Endometrial microvascular endothelial cells (primary cell): ENCODE measurements at regions not wholly inside any gene's neighbourhood (a gene's known extent, or its start where the extent isn't known, plus 50 kb on each side); places are given as distances from the start of the nearest gene placed in this dataset.
"Not testable (repeated sequence)": the region's sequence is repeated elsewhere in the genome, so short reads cannot be mapped to it uniquely, and the experiment has no call there.

Experiments
- in situ Hi-C: cut with HindIII; loops from 2 replicates; pipeline ENCODE4 v1.10.0; 2017; ENCODE audit warnings: low sequenced_read_pairs, low pct_unique_long_range_greater_than_20kb; ENCODE audit errors: inconsistent ontology term

DNA sequence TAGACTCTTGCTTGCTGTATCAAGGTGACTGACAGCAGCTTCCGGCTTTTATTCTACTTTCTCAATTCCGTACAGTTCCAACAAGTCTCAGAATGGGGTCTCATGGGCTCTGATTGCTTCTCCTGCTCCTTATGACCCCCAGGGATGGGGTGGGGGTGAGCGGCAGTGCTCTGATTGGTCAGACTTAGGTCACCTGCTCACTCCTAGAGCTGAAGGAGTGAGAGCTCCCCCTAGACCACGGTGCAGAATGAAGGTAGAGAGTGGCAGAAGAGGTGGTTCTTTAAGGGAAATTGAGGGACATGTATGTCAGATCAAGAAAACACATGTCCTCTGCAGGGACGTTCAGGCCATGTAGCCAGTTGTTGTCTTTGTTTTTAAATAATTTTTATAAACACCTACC, 115.2 kb downstream of the C9orf152 start:
- in situ Hi-C loops = no loop called here

DNA sequence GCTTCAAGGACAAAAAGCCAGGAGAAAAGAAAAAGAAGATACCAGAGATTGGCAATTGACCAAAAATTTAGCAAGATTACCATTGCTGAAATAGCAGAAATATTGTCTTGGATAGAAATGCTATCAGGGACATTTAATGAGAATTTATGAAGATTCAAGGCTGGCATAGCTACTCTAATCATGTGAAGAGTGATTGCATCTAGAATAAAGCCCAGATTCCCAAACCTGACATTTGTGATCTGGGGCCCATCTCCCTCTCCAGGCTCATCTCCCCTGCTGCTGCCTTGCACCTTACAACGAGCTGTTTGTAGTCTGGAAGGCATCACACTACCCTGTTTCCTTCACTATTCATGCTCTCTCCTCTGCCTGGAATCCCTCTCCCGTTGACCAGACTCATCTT, 114.5 kb downstream of the C9orf152 start:
- in situ Hi-C loops = no loop called here

DNA sequence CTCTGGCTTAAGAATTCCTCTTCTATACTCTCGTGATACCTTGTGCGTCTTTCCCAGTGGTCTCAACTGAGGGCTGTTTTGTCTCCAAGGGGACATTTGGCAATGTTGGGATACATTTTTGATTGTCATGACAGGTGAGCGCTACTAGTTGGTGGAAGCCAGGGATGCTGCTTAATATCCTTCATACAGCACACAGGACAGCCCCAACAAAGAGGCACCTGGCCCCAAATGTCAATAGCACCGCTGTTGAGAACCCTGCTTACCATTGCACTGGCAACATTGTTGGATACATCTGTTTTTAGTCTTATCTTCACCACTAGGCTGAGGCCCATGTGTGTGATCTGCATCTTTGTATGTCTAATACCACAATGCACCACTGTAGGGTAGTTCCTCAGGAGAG, 114.1 kb downstream of the C9orf152 start:
- in situ Hi-C loops = no loop called here

DNA sequence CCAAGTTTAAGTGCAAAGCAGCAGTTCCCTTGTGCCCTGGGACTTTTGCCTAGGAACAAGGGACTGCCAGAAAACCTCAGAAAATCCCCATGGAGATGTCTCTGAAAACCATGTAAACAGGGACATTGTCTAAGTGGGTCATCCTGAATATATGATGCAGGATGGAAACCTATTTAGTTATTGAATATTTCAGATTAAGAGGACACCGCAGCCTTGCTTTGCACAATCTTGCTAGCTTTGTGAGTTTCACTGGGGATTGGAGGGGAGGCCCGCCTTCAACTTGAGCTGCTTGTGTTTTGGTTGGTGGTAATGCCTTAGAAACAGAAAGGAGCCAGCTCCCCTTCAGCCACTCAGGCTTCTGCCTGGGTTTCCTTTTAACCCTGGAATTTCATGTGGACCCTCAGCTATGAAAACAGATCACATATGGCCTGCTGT, 112.8 kb downstream of the C9orf152 start:
- in situ Hi-C loops = no loop called here

DNA sequence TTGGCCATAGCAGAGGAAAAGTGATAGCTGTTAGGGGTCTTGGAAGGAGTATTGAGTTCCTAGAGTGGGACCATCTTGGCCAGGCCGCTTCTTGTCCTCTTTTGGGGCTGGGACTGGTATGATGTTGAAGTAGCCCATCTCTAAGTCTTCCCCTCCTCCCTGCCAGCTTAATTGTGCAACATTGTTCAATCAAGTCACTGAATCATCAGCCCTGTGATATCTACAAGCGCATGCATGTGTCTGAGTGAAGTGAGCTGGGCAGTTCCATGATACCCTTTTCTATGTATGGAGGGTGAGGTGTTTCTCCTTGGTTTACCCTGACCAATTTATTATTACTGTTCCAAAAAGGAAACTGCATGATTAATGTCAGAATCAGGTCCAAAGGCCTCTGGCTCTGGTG, 112.2 kb downstream of the C9orf152 start:
- in situ Hi-C loops = no loop called here

DNA sequence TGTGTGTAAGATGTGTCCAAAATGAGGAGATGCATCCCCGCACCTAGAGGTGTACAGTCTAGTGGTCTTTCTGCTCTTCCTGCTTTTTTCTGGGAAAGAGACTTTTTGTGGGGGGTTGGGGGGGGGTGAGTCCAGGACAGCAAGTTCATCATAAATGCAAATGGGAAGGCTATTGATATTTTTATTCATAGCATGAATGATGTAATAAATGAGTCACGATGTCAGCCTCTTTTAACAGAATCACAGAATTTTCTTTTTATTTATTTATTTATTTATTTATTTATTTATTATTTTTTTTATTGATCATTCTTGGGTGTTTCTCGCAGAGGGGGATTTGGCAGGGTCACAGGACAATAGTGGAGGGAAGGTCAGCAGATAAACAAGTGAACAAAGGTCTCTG, 111.3 kb downstream of the C9orf152 start:
- in situ Hi-C loops = not testable (repeated sequence)

DNA sequence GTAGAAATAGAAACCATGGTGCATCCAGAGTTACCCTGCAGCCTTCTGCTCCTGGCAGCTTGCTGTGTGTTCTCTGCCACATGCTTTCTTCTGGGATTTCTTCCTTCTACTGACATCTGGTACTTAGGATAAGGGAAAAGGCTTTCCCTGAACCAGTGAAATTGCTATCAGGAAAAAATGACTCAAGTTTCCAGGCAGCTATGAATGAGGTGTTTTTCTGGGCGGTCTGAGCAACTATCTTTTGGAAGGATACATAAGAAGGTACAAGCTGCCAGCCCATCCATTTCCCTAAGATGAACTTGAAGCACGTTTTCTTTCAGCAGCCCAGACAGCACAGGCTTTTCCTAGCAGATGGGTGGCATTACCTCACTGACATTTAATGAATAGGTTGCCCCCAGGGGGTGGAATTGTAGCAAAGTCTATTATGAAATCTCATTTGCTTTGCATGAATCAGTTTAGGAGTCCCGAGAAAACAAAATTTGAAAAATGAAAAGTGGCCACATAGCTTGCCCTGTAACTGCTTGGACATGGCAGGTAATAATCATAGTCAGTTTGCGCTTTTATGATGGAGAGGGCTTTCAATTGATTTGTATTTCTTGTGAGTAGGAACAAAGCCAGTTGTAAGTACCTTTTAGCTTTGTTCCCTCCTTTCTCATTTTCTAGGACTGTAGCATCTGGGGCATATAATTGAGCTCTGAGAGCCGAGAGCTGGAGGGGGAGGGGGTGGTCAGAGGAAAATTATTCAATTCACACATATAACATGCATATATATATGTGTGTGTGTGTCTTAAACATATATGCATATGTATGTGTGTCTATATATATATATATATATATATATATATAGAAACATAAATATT, 108.5 kb downstream of the C9orf152 start:
- in situ Hi-C loops = no loop called here

DNA sequence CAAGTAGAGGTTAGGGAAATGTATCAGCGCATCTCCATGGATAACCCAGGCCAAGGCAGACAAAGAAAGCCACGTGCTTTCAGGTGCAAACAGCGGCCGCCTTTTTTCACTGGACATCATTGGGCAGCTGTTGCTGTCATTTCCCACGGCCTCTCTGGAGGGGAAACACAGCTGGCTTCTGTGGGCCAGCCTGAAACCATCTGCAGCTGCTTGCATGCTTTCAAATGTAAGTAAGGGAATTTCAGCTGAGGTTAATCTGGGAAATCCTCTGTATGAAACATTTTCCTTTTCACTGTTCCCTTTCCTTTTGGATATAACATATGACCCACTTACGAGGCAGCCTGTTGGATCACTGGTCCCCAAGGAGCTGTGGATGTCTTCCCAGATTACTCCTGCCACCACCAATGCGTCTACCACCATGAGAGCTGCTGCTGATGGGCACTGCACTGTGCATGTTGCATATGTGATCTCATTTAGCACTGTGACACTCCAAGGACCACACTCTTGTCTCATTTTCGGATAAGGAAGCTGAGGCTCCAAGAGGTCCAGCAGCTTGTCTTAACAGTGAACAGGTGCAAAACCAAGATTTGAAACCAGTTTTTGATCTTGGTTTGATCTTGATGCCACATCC, 106.3 kb downstream of the C9orf152 start:
- in situ Hi-C loops = no loop called here

DNA sequence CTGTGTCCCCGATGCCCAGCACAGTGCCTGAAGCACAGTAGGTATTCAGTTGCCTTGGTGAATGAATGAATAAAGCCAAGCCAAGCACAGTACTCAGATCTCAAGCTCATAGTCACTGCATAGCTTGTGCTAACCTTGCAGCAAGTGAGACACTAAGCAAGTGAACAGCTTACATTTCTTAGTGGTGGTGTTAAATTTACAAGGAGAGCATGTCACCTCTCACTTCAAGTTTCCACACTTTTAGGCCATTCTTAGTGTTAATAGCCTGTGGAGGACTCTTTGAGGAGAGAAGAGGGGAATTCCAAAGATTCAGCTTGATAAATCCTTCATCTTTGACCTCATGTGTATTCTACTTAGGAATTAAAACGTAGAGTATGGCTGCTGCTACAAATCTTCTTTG, 104.7 kb downstream of the C9orf152 start:
- in situ Hi-C loops = no loop called here

DNA sequence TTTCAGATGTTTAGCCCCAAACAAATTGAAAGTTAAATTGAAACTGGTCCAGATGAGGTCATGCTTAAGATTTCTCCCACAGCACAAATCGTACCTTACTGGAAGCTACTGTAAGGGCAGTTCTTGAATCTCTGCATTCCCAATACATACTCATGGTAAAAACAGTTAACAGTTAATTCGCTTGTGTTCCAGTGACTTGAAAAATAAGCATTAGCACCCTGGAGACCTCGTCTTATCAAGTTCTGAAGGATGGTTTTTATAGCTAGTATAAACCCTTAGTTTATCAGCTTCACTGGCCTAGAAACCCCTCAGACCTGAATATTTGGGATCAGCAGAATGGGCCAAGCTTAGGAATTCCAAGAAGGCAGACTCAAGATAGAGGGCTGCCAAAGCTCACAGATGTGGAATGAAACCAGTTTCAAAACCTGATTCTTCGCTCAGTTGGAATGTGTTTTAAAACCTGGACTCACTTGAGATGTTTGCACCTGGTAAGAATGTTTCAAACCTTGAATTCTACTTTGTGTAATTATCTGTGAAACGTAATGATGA, 103.6 kb downstream of the C9orf152 start:
- in situ Hi-C loops = no loop called here

DNA sequence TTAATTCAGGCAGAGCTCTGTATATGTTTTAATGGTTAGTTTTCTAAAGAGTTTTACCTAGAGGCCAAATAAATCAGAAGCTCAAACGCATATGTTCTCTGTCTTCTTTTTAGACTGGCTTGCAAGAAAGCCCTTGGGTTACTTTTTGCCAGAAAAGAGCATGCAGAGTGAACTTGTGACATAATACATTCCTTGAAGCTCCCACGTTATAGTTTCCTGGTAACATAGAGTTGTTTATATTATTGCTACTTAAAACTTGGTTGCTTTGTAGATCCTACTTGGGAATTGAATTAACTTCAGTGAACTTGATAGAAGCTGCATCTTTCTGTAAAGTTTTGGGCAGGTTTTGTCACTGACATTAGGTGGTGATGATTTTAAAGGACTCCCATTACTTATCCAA, 102.9 kb downstream of the C9orf152 start:
- in situ Hi-C loops = no loop called here

DNA sequence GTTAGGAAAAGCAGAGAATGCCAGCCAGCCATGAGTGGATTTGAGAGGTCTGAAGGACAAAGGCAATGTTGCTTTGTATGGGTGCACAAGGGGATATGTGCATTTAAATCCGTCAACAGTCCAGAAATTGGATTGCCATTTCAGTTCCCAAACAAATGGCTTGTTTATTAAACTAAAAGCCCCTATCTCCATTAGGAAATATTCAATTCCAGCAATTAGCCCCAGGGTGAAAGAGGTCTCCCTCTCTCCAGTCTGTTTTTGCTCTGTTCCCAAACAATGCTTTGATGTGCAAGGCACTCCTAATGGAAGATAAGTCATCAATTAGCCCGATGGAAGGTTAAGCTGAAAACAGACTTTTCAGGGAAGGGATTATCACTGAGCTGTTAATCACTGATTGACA, 101.3 kb downstream of the C9orf152 start:
- in situ Hi-C loops = no loop called here

DNA sequence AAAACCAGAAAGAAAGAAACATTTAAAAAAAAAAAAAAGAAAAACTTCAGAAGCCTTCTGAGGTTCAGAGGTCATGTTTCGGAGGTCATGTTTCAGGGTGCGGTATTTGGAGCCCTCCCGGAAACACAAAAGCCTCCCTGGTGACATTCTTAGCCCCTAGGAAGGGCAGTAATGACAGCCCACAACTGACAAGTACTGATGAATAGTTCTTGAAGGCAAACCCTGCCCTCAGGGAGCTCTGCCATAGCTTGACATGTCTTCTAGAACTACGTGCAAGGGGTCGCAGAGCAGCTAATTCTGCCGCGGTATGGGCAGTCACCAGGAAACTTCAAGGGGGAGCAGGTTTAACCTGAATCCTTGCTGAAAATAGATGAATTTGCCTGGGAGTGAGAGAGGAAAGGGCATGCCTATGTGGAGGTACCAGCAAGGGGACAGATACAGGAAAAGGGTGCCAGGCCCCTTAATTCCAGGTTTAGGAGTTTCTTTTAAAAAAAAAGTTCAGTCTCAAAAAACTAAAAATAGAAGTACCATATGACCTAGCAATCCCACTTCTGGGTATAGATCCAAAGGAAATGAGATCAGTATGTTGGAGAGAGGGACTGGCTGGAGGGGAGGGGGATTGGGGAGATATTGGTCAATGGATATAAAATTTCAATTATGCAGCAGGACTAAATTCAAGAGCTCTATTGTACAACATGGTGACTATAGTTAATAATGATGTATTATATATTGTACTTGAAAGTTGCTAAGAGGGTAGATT, 98.4 kb downstream of the C9orf152 start:
- in situ Hi-C loops = no loop called here

DNA sequence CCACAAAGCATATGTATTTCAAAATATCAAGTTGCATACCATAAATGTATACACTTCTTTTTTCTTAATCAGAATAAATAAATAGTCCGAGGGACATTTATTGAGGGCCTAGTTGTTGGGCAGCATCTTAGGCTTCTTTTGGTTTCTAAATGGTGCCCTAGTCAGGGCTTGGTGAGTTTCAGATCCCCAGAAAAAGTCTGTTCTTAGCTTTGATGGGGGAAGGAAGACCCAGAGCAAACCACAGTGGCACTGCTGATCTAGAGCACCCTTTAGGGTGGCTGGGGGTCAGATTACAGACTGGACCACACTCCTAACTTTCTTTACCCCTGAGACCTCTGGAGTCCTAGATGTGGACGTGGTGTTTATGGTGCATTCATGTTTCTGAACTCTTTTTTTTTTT, 97.8 kb downstream of the C9orf152 start:
- in situ Hi-C loops = no loop called here

DNA sequence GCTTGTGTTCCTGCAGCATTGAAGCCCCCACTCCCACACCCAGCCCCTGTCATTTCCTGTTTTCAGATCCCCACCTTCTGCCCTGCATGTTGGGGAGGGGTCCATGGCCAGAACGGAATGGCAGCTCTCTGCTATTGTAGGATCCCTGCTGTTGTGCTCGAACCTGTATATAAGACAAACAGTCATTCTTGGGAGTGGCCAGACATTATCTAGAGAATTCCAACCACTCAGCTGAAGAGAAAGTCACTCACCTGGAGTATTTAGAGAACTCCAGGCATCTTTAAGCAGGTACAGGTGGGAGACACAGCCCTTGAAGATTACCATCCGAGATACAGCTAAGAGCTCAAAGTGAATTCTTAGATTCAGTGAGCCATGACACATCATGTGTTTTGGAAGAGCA, 96.1 kb downstream of the C9orf152 start:
- in situ Hi-C loops = no loop called here

DNA sequence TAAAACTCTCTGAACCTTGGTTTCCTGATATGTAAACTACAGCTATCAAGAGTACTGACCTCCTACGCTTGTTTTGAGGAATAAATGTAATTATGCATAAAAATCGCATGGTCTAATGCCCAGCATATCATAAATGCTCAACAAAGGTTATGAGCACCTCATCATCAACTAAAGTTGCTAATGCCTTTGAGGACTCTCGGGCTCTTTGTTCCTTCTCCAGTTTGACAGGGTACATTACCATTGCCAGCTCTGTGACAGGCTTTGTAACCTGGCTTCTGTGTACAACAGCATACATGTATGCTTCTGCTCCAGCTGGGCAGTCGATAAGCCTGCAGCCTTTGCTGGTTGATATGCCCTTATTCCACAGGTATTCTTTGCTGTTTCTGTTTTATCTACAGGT, 95.2 kb downstream of the C9orf152 start:
- in situ Hi-C loops = no loop called here

DNA sequence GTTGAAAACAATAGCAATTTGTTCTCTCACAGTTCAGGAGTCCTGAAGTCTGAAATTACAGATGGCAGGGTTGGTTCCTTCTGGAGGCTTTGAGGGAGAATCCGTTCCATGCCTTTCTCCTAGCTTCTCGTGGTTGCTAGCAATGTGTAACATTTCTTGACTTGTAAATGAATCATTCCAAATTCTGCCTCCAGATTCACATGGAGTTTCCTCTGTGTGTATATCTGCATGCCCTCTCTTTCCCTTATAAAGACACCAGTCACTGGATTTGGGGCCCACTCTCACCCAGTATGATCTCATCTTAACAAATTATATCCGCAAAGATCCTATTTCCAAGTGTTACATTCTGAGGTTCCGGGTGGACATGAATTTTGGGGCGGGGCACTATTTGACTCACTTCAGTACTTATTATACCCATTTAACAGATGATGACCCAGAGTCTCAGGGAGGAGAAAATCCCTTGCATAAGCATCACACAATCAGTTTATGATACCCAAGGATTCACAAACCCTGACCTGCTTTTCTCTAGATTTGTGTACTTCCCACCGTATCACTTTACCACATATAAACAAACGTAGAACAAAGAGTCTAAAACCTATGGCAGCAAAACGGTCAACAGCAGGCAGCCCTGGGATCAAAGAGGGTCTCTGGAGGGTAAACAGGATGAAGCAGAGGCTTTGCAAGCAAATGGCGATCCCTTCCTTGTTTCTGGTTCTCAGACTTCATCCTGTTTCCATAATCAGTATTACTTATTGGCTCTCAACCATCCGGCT, 93.7 kb downstream of the C9orf152 start:
- in situ Hi-C loops = no loop called here

DNA sequence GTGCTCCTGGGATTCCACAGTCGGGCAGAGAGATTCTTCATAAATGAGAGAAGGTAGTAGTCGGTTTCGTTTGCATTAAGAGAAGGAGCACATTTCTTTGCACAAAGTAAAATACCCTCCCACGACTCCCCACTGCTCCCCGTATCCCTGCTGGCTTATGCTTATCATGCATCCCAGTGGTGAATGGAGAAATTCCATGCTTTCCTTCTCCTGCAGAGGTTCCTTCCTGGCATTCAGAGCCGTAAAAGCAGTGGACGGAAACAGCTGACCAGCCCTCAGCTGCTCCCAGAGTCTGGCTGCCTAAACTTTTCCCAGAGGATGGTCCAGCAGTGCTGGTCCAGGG, 93.1 kb downstream of the C9orf152 start:
- in situ Hi-C loops = no loop called here

DNA sequence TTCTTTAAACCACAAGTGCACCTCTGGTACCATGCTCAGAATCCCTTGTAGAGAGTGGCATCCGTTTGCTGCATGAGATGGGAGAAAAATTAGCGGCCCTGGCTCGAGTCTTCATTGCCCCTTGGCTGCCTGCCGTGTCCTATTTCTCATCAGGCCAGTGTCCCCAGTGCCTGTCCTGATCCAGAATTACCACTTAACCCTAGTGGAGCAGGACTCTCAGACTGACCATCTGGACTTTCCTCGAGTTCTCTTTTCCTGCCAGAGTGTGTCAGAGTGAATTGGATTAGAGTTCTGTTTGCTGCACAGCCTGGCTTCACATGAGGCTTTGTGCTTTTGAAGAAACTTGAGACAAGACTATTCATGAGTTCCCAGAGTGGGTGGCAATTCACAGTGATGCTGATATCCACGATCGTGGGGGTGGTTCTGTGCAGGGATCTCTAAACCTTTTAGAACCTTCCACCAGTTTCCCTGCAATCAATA, 92.6 kb downstream of the C9orf152 start:
- in situ Hi-C loops = no loop called here
